Testis (tissue), 2 donors: ENCODE measurements at regions not wholly inside any gene's neighbourhood (a gene's known extent, or its start where the extent isn't known, plus 50 kb on each side); places are given as distances from the start of the nearest gene placed in this dataset.
"Not testable (repeated sequence)": the region's sequence is repeated elsewhere in the genome, so short reads cannot be mapped to it uniquely, and the experiment has no call there.

ENCODE experiments used
- DNase-seq: peaks from one replicate; pipeline ENCODE4 v3.0.0-alpha.2; 2019
- H3K27ac ChIP-seq, 2 donors: fragments of 200-600 bp; sonication (generic); one replicate each; pipeline ENCODE4 v1.5.1; 2019
- H3K27me3 ChIP-seq: fragments of 200-600 bp; sonication (generic); one replicate; pipeline ENCODE4 v1.5.1; 2019
- H3K36me3 ChIP-seq: fragments of 200-600 bp; sonication (generic); one replicate; pipeline ENCODE4 v1.5.1; 2017; ENCODE audit warnings: low read depth; ENCODE audit errors: missing control alignments
- H3K4me1 ChIP-seq: fragments of 200-600 bp; sonication (generic); one replicate; pipeline ENCODE4 v1.5.1; 2019
- H3K4me3 ChIP-seq, 2 donors: fragments of 200-600 bp; sonication (generic); one replicate each; pipeline ENCODE4 v1.5.1; 2017 to 2019
- H3K9me3 ChIP-seq: fragments of 200-600 bp; sonication (generic); one replicate; pipeline ENCODE4 v1.5.1; 2017
- POLR2A ChIP-seq: fragments of 450-650 bp; IDR thresholded peaks from one replicate; pipeline ENCODE4 v1.6.1; 2017; ENCODE audit warnings: antibody characterized with exemption, mild to moderate bottlenecking, moderate library complexity
- WGBS, 2 donors: methylation state at CpG; one replicate each; pipeline ENCODE4 v1.1.5; 2018; 5-methylcytosine and 5-hydroxymethylcytosine counted together
- intact Hi-C: fragments of 100-400 bp; cut with DNase I; formaldehyde crosslinking; loops from one replicate; pipeline ENCODE4 v1.15.1; 2023; ENCODE audit warnings: low total_unique reads
- TF ChIP-seq, protein P1 (sequence below), 3 experiments: fragments of 450-650 bp in 2 of 3; fragments of 200-600 bp in 1 of 3; sonication (generic) in 1 of 3; IDR thresholded peaks; one replicate each; pipeline ENCODE4 v1.5.1; 2016 to 2019; ENCODE audit warnings: antibody characterized with exemption in 3 of 3, mild to moderate bottlenecking in 2 of 3, moderate library complexity in 1 of 3

DNA sequence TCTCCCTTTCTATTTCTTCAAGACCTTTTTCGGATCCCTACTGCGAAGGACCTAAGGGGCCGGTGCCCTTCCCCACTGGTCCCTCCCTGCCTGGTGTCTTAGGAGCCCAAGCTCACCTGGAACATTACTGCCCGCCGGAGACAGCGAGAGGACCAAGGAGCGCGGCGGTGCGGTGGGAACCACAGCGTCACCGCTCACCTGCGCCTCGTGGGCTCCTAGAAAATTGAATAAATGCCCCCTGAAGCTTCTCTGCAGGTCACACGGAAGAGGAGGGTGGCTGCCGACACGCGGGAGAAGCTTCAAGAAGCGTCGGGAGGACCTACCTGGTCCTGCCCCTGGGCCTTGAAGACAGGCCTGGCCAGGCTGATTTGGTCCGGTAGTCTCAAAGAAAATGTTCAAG lies 65.2 kb downstream of the PPIAL4A start:
- TF ChIP-seq, protein P1, sequence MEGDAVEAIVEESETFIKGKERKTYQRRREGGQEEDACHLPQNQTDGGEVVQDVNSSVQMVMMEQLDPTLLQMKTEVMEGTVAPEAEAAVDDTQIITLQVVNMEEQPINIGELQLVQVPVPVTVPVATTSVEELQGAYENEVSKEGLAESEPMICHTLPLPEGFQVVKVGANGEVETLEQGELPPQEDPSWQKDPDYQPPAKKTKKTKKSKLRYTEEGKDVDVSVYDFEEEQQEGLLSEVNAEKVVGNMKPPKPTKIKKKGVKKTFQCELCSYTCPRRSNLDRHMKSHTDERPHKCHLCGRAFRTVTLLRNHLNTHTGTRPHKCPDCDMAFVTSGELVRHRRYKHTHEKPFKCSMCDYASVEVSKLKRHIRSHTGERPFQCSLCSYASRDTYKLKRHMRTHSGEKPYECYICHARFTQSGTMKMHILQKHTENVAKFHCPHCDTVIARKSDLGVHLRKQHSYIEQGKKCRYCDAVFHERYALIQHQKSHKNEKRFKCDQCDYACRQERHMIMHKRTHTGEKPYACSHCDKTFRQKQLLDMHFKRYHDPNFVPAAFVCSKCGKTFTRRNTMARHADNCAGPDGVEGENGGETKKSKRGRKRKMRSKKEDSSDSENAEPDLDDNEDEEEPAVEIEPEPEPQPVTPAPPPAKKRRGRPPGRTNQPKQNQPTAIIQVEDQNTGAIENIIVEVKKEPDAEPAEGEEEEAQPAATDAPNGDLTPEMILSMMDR (IDR thresholded peaks at IDR 0.05), result no peak
- TF ChIP-seq POLR2A, result no peak
- Histone ChIP-seq H3K27ac (no peak overlapping the region), H3K27me3 (no peaks in the 10 kb centered on the region), H3K4me1 (no peaks in the 10 kb centered on the region), H3K4me3 (no peak overlapping the region), H3K36me3 (no peaks in the 10 kb centered on the region), H3K9me3 (no peaks in the 10 kb centered on the region)
- WGBS, 2 donors, result 44 to 53% methylated on average over 21 of the region's 21 CpGs
- no peak for DNase-seq
- intact Hi-C loops, result no loop called here

DNA sequence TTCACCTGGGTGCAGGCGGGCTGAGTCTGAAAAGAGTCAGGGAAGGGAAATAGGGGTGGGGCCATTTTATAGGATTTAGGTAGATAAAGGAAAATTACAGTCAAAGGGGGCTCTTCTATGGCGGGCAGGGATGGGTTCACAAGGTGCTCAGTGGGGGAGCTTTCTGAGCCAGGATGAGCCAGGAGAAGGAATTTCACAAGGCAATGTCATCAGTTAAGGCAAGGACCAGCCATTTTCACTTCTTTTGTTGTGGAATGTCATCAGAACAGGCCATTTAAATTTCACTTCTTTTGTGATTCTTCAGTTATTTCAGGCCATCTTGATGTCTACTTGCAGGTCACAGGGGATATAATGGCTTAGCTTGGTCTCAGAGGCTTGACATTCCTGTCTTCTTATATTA lies 66.4 kb downstream of the PPIAL4A start:
- 80 to 81% methylated on average over 2 of the region's 2 CpGs for WGBS, 2 donors
- H3K4me1 ChIP-seq, H3K27me3 ChIP-seq, H3K9me3 ChIP-seq, intact Hi-C loops, H3K4me3 ChIP-seq, H3K36me3 ChIP-seq, DNase-seq, H3K27ac ChIP-seq: not testable (repeated sequence)

DNA sequence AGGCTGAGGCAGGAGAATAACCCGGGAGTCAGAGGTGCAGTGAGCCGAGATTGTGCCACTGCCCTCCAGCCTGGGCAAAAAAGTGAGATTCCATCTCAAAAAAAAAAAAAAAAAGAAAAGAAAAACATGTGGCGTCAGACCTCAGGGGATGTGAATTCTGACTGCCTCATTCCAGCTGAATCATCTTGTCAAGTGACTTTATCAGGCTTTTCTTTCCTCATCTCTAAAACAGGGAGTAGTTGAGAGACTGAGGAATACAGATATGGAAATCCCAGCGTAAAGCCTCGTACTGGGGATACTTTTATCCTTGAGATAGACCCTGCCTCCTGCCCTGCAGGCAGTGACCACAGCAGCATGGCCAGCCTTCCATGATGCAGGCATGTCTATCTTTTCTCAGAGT lies 76.4 kb downstream of the PPIAL4A start:
- H3K4me1 ChIP-seq, H3K9me3 ChIP-seq, H3K4me3 ChIP-seq, H3K27ac ChIP-seq, intact Hi-C loops, H3K27me3 ChIP-seq, DNase-seq, H3K36me3 ChIP-seq: not testable (repeated sequence)
- 62 to 94% methylated on average over 2 to 5 of the region's 5 CpGs for WGBS, 2 donors

DNA sequence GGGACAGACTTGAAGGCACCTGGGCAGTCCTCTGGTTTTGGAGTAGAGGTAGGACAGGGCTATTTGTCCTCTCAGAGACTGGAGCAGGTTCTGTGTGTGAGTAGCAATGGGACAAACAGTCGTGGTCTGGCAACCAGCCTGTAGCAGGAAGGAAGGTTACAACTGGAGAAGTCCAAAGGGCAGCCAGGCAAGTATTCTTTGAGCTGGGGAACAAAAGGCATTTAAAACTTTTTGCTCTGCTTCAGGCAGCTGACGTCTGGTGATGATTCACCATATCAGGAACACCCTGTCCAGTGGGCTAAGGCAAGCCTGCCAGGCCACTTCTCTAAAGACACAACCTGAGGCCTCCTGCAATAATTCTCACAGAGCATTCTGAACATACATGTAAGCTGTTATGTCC lies 83.3 kb downstream of the PPIAL4A start:
- H3K27me3 ChIP-seq, H3K36me3 ChIP-seq, intact Hi-C loops, H3K4me1 ChIP-seq, H3K4me3 ChIP-seq, H3K27ac ChIP-seq, H3K9me3 ChIP-seq: not testable (repeated sequence)
- DNase-seq, result peak; percentile 30
- WGBS, 2 donors, result 6 to 70% methylated on average over 1 of the region's 2 CpGs

DNA sequence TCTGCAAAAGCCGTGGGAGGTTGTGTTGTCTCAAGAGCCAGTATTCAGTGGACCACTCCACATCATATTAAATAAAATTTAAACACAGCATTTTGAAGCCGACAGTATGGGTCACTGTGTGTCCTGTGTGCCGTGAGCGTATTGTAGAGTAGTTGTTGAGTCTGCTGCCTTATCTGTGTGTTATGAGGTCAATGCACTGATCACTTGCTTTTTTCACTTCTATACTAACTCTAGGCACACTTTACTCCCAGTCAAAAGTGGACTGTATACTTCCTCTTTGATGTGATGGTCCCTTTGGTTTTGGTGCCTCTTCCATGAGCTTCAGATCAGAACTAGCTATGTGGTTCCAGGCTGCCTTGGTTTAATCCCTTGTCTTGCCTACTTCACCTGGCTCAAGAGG lies 84.3 kb downstream of the PPIAL4A start:
- DNase-seq, intact Hi-C loops, H3K36me3 ChIP-seq, H3K9me3 ChIP-seq, H3K27ac ChIP-seq, H3K4me1 ChIP-seq, H3K4me3 ChIP-seq, H3K27me3 ChIP-seq: not testable (repeated sequence)
- WGBS, 2 donors, result 94 to 96% methylated on average over 4 of the region's 4 CpGs

DNA sequence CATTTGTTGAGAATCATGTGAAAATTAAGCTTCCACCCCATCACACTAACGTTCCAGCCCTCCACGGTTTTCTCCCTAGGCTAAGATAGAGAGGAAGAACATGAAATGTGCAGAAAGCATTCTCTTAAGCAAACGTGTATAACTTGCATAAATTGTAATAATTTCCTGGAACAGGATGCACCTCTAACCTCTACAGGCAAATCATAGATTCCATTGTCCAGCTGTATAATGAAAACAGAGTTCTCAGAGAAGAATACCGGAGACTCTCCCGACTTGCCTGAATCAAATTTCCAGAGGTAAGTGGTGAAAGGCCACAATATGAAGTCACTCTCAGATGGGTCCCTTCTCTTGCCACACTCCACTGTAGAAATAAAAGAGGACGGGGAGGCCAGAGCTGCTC lies 87.7 kb downstream of the PPIAL4A start:
- intact Hi-C loops, H3K36me3 ChIP-seq, DNase-seq, H3K9me3 ChIP-seq, H3K4me3 ChIP-seq, H3K27me3 ChIP-seq, H3K4me1 ChIP-seq, H3K27ac ChIP-seq: not testable (repeated sequence)
- WGBS, 2 donors, result 50 to 54% methylated on average over 5 to 6 of the region's 6 CpGs

DNA sequence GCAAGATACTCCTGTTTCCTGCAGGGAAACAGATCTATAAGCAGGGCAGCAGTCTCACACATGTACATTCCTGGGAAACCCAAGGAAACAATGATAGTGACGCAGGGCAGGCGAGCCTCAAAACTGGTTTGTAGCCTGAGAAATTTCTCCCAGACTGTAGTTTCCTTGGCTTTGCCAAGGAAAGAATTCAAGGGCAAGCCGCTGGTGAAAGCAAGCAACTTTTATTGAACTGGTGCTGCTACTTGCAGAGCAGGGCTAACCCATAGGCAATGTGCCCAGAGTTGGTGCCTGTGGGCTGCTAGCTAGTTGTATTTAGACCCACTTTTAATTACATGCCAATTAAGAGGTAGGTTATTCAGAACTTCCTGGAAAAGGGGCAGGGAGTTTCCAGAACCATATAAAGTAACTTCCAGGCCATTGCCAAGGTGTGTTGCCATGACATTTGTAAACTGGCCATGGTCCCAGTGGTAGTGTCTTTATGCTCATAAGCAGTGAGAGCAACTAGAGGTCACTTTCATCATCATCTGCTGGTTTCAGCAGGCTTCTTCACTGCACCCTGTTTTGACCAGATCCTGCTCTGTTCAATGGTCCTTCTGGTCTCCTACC lies 92.0 kb downstream of the PPIAL4A start:
- H3K4me3 ChIP-seq, H3K9me3 ChIP-seq, H3K27ac ChIP-seq, intact Hi-C loops, DNase-seq, H3K36me3 ChIP-seq, H3K27me3 ChIP-seq, H3K4me1 ChIP-seq: not testable (repeated sequence)
- WGBS, 2 donors, result 84 to 89% methylated on average over 1 to 3 of the region's 3 CpGs

DNA sequence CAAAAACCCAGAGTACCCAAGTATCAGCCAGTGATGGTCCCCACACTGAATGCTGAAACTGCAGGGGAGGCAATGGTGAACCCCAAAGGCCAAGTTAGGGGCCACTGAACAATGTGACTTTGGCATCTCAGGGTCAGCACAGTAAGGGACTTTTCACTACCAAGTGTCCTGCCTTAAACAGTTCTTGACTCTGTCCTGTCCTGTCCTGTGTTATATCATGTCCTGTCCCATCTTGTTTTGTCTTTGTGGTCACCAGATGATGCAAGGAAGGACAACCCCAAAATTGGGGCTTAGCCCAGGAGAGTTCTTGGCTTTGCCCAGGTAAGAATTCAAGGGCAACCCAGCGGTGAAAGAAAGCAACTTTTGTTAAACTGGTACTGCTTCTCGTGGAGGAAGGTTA lies 105.0 kb downstream of the PPIAL4A start:
- H3K36me3 ChIP-seq, H3K4me1 ChIP-seq, H3K27me3 ChIP-seq, DNase-seq, H3K27ac ChIP-seq, H3K9me3 ChIP-seq, H3K4me3 ChIP-seq, intact Hi-C loops: not testable (repeated sequence)
- 83 to 96% methylated on average over 1 to 2 of the region's 2 CpGs for WGBS, 2 donors

DNA sequence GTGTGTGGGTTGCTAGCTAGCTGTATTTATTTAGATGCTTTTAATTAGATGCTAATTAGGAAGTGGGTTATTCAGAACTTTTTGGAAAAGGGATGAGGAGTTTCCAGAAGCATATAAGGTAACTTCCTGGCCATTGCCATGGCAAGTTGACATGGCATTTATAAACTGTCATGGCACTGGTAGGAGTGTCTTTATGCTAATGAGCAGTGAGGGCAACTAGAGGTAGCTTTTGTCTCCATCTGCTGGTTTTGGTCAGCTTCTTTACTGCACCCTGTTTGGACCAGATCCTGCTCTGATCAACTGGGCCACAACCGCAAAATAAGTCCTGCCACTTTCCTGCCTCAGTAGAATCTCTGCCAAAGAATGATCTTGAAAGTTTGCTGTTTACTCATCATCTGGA lies 105.5 kb downstream of the PPIAL4A start:
- no CpG with 5 or more reads among the region's 1 CpG for WGBS, 2 donors
- H3K27me3 ChIP-seq, H3K4me1 ChIP-seq, H3K36me3 ChIP-seq, DNase-seq, H3K27ac ChIP-seq, H3K9me3 ChIP-seq, H3K4me3 ChIP-seq, intact Hi-C loops: not testable (repeated sequence)

DNA sequence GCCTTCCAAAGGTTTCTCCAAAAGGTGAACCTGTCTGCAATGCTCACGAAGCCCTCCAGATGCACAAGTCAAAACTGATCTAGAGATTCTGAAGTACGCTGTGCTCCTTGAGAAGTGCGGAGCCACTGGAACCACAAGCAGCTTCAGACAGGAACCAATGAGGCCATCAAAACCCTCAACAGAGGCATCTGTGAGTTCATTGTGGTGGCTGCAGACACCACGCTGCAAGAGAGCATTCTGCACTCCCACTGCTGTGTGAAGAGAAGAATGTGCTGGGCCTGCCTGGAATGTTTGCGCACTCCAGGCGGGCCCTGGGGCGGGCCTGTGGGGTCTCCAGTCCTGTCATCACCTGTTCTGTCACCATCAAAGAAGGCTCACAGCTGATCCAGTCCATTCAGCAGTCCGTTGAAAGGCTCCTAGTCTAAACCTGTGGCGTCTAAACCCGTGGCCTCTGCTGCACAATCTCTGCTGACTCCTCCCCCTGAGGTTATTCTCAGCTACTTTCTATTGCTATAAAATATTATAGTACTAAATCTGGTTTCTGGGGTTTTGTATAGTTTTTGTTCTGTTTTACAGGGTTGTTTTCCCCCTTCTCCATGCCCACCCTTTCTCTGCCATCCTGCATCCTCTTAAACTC lies 111.6 kb downstream of the PPIAL4A start:
- WGBS, 2 donors, result 94% methylated on average over 3 of the region's 10 CpGs; no CpG with 5 or more reads in 1 of the 2 donors
- H3K4me1 ChIP-seq, H3K4me3 ChIP-seq, H3K27me3 ChIP-seq, DNase-seq, H3K9me3 ChIP-seq, H3K27ac ChIP-seq, H3K36me3 ChIP-seq, intact Hi-C loops: not testable (repeated sequence)

DNA sequence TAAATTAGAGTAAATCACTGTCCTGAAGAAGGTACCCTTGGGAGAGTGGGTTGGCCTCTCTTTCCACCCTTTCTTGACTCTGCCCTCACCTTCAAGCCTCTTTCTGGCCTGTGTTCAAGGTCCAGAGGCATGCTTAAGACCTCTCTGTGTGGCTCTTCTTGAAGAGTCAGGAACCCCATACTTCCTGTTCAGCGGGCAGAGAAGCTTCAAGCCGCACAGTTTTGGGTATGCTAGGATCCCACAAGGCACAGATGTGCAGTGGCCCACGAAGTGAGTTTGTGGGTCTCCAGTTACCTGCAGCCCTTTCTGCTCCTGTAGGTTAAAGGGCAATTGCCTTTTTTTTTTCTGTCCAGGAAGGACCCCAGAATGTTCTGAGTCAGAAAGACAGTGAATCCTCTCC lies 113.7 kb downstream of the PPIAL4A start:
- H3K4me1 ChIP-seq, H3K36me3 ChIP-seq, DNase-seq, H3K9me3 ChIP-seq, intact Hi-C loops, H3K27me3 ChIP-seq, H3K4me3 ChIP-seq, H3K27ac ChIP-seq: not testable (repeated sequence)
- no CpG with 5 or more reads among the region's 3 CpGs for WGBS, 2 donors
